GM18511 (cell line): ENCODE measurements at regions not wholly inside any gene's neighbourhood (a gene's known extent, or its start where the extent isn't known, plus 50 kb on each side); places are given as distances from the start of the nearest gene placed in this dataset.
"Not testable (repeated sequence)": the region's sequence is repeated elsewhere in the genome, so short reads cannot be mapped to it uniquely, and the experiment has no call there.

Source experiments
- ATAC-seq: cut with Tn5 transposase; IDR thresholded peaks from one replicate; pipeline ENCODE4 v1.9.1; 2021; ENCODE audit warnings: mild to moderate bottlenecking, moderate library complexity; ENCODE audit not compliant: unreplicated experiment

GRCh38 chr7:46290374-46291049 is 369.4 kb upstream of the IGFBP3 start:
- ATAC-seq = peak; percentile 36

GRCh38 chr7:46288861-46289260 is 367.8 kb upstream of the IGFBP3 start:
- ATAC-seq = no peak

GRCh38 chr7:46288010-46288409 is 366.9 kb upstream of the IGFBP3 start:
- no peak for ATAC-seq

GRCh38 chr7:46286957-46287356 is 365.9 kb upstream of the IGFBP3 start:
- no peak for ATAC-seq

- ATAC-seq = no peak
These were observed 365.3 kb upstream of the IGFBP3 start for GRCh38 chr7:46286356-46286755.

GRCh38 chr7:46285878-46286277 is 364.8 kb upstream of the IGFBP3 start:
- no peak for ATAC-seq

- no peak for ATAC-seq
These were observed 362.8 kb upstream of the IGFBP3 start for GRCh38 chr7:46283852-46284251.

GRCh38 chr7:46282155-46282554 is 361.1 kb upstream of the IGFBP3 start:
- no peak for ATAC-seq

- ATAC-seq = no peak
These were observed 360.0 kb upstream of the IGFBP3 start for GRCh38 chr7:46281071-46281470.

GRCh38 chr7:46279290-46279689 is 358.2 kb upstream of the IGFBP3 start:
- ATAC-seq = no peak

GRCh38 chr7:46264646-46265045 is 343.6 kb upstream of the IGFBP3 start:
- no peak for ATAC-seq

GRCh38 chr7:46261638-46262037 is 340.6 kb upstream of the IGFBP3 start:
- not testable (repeated sequence) for ATAC-seq

GRCh38 chr7:46259947-46260346 is 338.9 kb upstream of the IGFBP3 start:
- ATAC-seq = no peak

- ATAC-seq = no peak
These were observed 336.8 kb upstream of the IGFBP3 start for GRCh38 chr7:46257761-46258448.

- ATAC-seq = no peak
These were observed 336.0 kb upstream of the IGFBP3 start for GRCh38 chr7:46256870-46257661.

GRCh38 chr7:46253520-46253919 is 332.4 kb upstream of the IGFBP3 start:
- ATAC-seq = no peak

GRCh38 chr7:46247664-46248063 is 326.6 kb upstream of the IGFBP3 start:
- no peak for ATAC-seq

GRCh38 chr7:46245586-46246111 is 324.6 kb upstream of the IGFBP3 start:
- ATAC-seq = no peak

GRCh38 chr7:46244757-46245156 is 323.7 kb upstream of the IGFBP3 start:
- ATAC-seq = no peak

- ATAC-seq = no peak
These were observed 322.3 kb upstream of the IGFBP3 start for GRCh38 chr7:46243406-46243805.

- ATAC-seq = no peak
These were observed 318.8 kb upstream of the IGFBP3 start for GRCh38 chr7:46239846-46240245.

- ATAC-seq = no peak
These were observed 316.4 kb upstream of the IGFBP3 start for GRCh38 chr7:46237466-46237865.
